Memory B cell (primary cell): ENCODE measurements at regions not wholly inside any gene's neighbourhood (a gene's known extent, or its start where the extent isn't known, plus 50 kb on each side); places are given as distances from the start of the nearest gene placed in this dataset.
"Not testable (repeated sequence)": the region's sequence is repeated elsewhere in the genome, so short reads cannot be mapped to it uniquely, and the experiment has no call there.

Experiments used
- ATAC-seq: fragments of 150-1000 bp; cut with Tn5 transposase; 2 replicates; pipeline ENCODE4 v1.10.0; 2021; ENCODE audit warnings: low read depth, mild to moderate bottlenecking, moderate library complexity
- DNase-seq, 2 donors: peaks; one replicate each; pipeline ENCODE4 v3.0.0; 2022; ENCODE audit warnings: low spot score in 2 of 2
- H3K27ac Mint-ChIP-seq: one replicate; pipeline ENCODE4 v1.8.0; 2022; ENCODE audit warnings: mild to moderate bottlenecking, moderate library complexity, mixed read lengths
- H3K27me3 Mint-ChIP-seq: one replicate; pipeline ENCODE4 v1.8.0; 2022; ENCODE audit warnings: mixed read lengths
- H3K36me3 Mint-ChIP-seq: one replicate; pipeline ENCODE4 v1.8.0; 2022; ENCODE audit warnings: mild to moderate bottlenecking, mixed read lengths
- H3K4me1 Mint-ChIP-seq: one replicate; pipeline ENCODE4 v1.8.0; 2022; ENCODE audit warnings: mixed read lengths
- H3K4me3 Mint-ChIP-seq: one replicate; pipeline ENCODE4 v1.8.0; 2022; ENCODE audit warnings: mild to moderate bottlenecking, moderate library complexity, mixed read lengths
- H3K9me3 Mint-ChIP-seq: one replicate; pipeline ENCODE4 v1.8.0; 2022; ENCODE audit warnings: mixed read lengths

- H3K4me1 Mint-ChIP-seq, H3K4me3 Mint-ChIP-seq, H3K27me3 Mint-ChIP-seq, H3K36me3 Mint-ChIP-seq, H3K9me3 Mint-ChIP-seq, ATAC-seq, H3K27ac Mint-ChIP-seq, DNase-seq: not testable (repeated sequence)
Observed at GRCh38 chr2:37746011-37746410, 74.6 kb upstream of the CDC42EP3 start.

GRCh38 chr2:37746883-37747282 is 75.4 kb upstream of the CDC42EP3 start:
- DNase-seq (no peak), ATAC-seq (no peak)
- Mint-ChIP-seq H3K36me3 (no peaks in the 10 kb centered on the region), H3K4me1 (peaks cover 3% of the 10 kb centered on the region), H3K9me3 (no peaks in the 10 kb centered on the region), H3K27me3 (no peaks in the 10 kb centered on the region), H3K4me3 (no peak overlapping the region), H3K27ac (no peak overlapping the region)

GRCh38 chr2:37748541-37748940 is 77.1 kb upstream of the CDC42EP3 start:
- no peaks in the 10 kb centered on the region for H3K27me3 Mint-ChIP-seq
- no peaks in the 10 kb centered on the region for H3K9me3 Mint-ChIP-seq
- DNase-seq (no peak), ATAC-seq (no peak)
- no peak overlapping the region for H3K4me3 Mint-ChIP-seq
- peaks cover 3% of the 10 kb centered on the region for H3K4me1 Mint-ChIP-seq
- H3K36me3 Mint-ChIP-seq: no peaks in the 10 kb centered on the region
- no peak overlapping the region for H3K27ac Mint-ChIP-seq

GRCh38 chr2:37750286-37750685 is 78.8 kb upstream of the CDC42EP3 start:
- H3K4me3 Mint-ChIP-seq, H3K9me3 Mint-ChIP-seq, H3K27me3 Mint-ChIP-seq, H3K27ac Mint-ChIP-seq, H3K36me3 Mint-ChIP-seq, ATAC-seq, DNase-seq, H3K4me1 Mint-ChIP-seq: not testable (repeated sequence)

GRCh38 chr2:37752766-37753165 is 81.3 kb upstream of the CDC42EP3 start:
- ATAC-seq (no peak), DNase-seq (no peak)
- no peak overlapping the region for H3K4me3 Mint-ChIP-seq
- no peak overlapping the region for H3K27ac Mint-ChIP-seq
- H3K36me3 Mint-ChIP-seq: peaks cover 2% of the 10 kb centered on the region
- H3K9me3 Mint-ChIP-seq: no peaks in the 10 kb centered on the region
- H3K27me3 Mint-ChIP-seq: no peaks in the 10 kb centered on the region
- peaks cover 3% of the 10 kb centered on the region for H3K4me1 Mint-ChIP-seq

DNA sequence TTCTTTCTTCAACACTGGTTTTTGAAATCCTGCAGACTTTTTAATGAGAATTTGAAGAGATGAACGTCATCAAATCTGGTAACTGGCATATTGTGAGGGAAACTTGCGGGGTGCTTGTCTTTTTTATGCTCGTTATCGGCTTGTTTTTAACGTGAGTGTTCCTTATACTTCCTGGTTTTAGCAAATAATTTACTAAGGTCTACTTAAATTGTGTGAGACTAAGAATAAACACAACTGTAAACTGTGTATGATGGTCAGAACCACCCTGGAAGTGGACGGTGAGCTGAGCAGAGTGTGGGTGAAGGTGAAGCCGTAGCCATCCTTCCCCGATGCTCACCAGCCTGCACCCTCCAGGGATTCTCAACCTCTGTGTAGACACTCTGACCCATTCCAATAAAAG is 82.3 kb upstream of the CDC42EP3 start:
- peaks cover 3% of the 10 kb centered on the region for H3K4me1 Mint-ChIP-seq
- H3K27me3 Mint-ChIP-seq: no peaks in the 10 kb centered on the region
- peaks cover 2% of the 10 kb centered on the region for H3K36me3 Mint-ChIP-seq
- DNase-seq (no peak), ATAC-seq (no peak)
- H3K4me3 Mint-ChIP-seq: no peak overlapping the region
- H3K9me3 Mint-ChIP-seq: no peaks in the 10 kb centered on the region
- H3K27ac Mint-ChIP-seq: no peak overlapping the region

GRCh38 chr2:37755961-37756559 is 84.6 kb upstream of the CDC42EP3 start:
- not testable (repeated sequence) for DNase-seq, ATAC-seq, H3K27ac Mint-ChIP-seq, H3K36me3 Mint-ChIP-seq, H3K4me1 Mint-ChIP-seq, H3K27me3 Mint-ChIP-seq, H3K9me3 Mint-ChIP-seq, H3K4me3 Mint-ChIP-seq

DNA sequence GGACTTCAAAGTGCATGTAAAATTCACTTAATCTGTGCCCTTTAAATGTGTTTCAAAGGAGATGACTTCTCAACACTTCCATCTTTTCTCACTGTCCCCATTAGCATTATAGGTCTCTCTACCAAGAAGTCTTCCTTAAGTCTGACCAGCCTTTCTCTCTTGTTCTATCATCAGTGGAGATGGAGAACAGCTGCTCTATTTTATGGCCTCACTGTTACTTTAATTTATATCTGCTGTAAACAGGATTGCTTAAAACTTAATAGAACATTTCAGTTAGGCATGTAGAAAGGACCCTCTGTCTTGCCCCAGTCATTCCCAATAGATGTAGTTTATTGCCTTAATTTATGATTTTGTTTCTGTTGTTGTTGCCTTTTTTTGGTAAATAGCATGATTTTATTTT is 86.0 kb upstream of the CDC42EP3 start:
- H3K4me3 Mint-ChIP-seq, ATAC-seq, H3K36me3 Mint-ChIP-seq, H3K27me3 Mint-ChIP-seq, H3K4me1 Mint-ChIP-seq, DNase-seq, H3K9me3 Mint-ChIP-seq, H3K27ac Mint-ChIP-seq: not testable (repeated sequence)

- not testable (repeated sequence) for H3K4me1 Mint-ChIP-seq, H3K9me3 Mint-ChIP-seq, H3K27me3 Mint-ChIP-seq, H3K4me3 Mint-ChIP-seq, ATAC-seq, H3K36me3 Mint-ChIP-seq, H3K27ac Mint-ChIP-seq, DNase-seq
Observed at GRCh38 chr2:37758141-37758601, 86.7 kb upstream of the CDC42EP3 start.

DNA sequence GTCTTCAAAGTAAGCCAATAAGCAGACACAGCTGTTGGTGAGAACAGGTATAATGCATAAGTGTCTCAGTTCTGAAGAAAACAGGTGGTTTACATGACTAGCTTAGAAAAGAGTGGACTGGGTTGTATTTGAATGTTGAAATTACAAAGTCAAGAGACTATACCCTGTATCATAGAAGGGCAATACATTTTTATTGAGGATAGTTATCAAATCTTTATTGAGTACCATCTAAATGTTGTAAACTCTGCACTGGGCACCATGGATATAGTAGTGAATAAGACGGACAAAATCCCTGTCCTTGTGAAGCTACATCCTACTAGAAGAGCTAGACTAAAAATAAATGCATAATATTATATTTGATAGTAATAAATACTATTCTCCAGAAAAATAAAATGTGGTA is 88.5 kb upstream of the CDC42EP3 start:
- not testable (repeated sequence) for H3K27me3 Mint-ChIP-seq, H3K4me3 Mint-ChIP-seq, H3K36me3 Mint-ChIP-seq, H3K9me3 Mint-ChIP-seq, H3K4me1 Mint-ChIP-seq, ATAC-seq, DNase-seq, H3K27ac Mint-ChIP-seq

- peaks cover 2% of the 10 kb centered on the region for H3K4me1 Mint-ChIP-seq
- no peak overlapping the region for H3K4me3 Mint-ChIP-seq
- ATAC-seq (no peak), DNase-seq (no peak)
- no peaks in the 10 kb centered on the region for H3K9me3 Mint-ChIP-seq
- H3K27me3 Mint-ChIP-seq: no peaks in the 10 kb centered on the region
- H3K27ac Mint-ChIP-seq: no peak overlapping the region
- no peaks in the 10 kb centered on the region for H3K36me3 Mint-ChIP-seq
Observed at GRCh38 chr2:37760471-37760870, 89.0 kb upstream of the CDC42EP3 start.

- H3K27ac Mint-ChIP-seq, H3K4me1 Mint-ChIP-seq, ATAC-seq, H3K4me3 Mint-ChIP-seq, H3K9me3 Mint-ChIP-seq, H3K27me3 Mint-ChIP-seq, DNase-seq, H3K36me3 Mint-ChIP-seq: not testable (repeated sequence)
Observed at GRCh38 chr2:37762281-37762680, 90.8 kb upstream of the CDC42EP3 start.

DNA sequence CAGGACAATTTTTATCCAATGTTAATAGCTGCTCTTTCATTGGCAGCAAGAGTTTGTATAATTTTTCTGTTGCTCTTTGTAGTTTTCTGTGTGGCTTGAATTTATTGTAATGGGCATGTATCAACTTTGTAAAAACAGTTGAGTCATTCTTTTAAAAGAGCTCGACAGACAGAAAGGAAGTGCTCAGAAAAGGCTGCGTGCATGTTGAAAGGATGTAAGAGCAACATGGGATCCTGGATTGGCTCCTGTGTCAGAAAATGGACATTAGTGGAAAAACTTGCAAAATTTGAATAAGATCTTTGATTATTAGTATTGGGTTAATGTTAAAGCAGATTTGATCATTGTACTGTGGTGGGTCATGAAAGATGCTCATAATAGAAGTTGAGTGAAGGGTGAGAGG is 93.3 kb upstream of the CDC42EP3 start:
- Mint-ChIP-seq H3K9me3 (no peaks in the 10 kb centered on the region), H3K27ac (no peak overlapping the region), H3K4me1 (no peaks in the 10 kb centered on the region), H3K27me3 (no peaks in the 10 kb centered on the region), H3K4me3 (no peak overlapping the region), H3K36me3 (no peaks in the 10 kb centered on the region)
- ATAC-seq (no peak), DNase-seq (no peak)

DNA sequence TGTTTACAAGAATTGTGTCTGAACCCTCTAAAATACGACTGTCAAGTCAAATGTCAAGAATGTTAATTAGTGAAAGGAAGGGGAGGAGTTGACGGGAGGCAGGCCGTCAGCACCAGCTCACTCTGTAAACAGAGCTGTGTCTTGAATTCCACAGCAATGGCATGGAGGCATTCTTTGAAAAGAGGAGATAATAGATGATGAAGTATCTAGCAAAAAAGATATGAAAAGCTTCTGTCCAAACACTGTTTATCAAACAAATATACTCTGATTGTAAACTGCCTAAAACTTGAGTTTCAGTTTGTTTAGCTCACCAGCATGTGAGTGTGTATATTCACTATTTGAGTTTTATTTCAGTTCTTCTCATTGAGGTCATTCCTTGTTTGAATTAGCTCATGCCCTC is 94.7 kb upstream of the CDC42EP3 start:
- Mint-ChIP-seq H3K9me3 (peaks cover 2% of the 10 kb centered on the region), H3K4me1 (no peaks in the 10 kb centered on the region), H3K27ac (no peak overlapping the region), H3K27me3 (peaks cover 2% of the 10 kb centered on the region), H3K4me3 (no peak overlapping the region), H3K36me3 (peaks cover 2% of the 10 kb centered on the region)
- no peak for ATAC-seq
- no peak for DNase-seq

DNA sequence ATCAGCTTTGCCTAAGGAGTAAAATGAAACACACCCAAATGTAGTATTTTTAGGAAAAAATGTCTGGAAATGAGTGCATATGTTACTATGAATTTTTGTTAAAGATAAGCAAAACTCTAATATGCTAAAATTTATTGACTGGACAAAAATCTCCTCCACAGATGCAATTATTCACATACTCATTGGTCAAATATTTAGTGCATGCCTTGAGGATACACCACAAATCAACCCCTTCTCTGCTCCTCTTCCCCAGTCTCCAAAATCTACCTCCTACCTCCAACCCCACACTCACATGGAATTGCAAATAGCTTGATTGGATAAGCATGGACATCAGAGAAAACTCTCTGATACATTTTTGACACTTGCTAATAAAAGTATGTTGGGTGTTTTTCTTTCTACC is 95.6 kb upstream of the CDC42EP3 start:
- Mint-ChIP-seq H3K36me3 (peaks cover 3% of the 10 kb centered on the region), H3K9me3 (peaks cover 2% of the 10 kb centered on the region), H3K4me1 (no peaks in the 10 kb centered on the region), H3K4me3 (no peak overlapping the region), H3K27me3 (peaks cover 2% of the 10 kb centered on the region), H3K27ac (no peak overlapping the region)
- DNase-seq (no peak), ATAC-seq (no peak)
